MCF 10A (cell line): ENCODE measurements at regions not wholly inside any gene's neighbourhood (a gene's known extent, or its start where the extent isn't known, plus 50 kb on each side); places are given as distances from the start of the nearest gene placed in this dataset.

Source experiments
- BruUV-seq: library from RNA; stranded (reverse); fragments of 400-500 nt; replicated peaks from 2 replicates; lab custom pipeline; 2021; lab: Mats Ljungman, UMichigan
- CTCF ChIA-PET: fragments of 300-600 bp; sonication (Branson Sonifier 250); formaldehyde crosslinking; extraction: SDS; loops from one replicate; lab custom pipeline; 2021; ENCODE audit warnings: antibody characterized with exemption, inconsistent platforms; lab: Yijun Ruan, JAX
- POLR2A ChIA-PET: fragments of 300-600, 350-650 bp; sonication (Branson Sonifier 250); formaldehyde crosslinking; extraction: SDS; loops from one replicate; lab custom pipeline; 2020; ENCODE audit warnings: antibody characterized with exemption, inconsistent platforms; lab: Yijun Ruan, JAX
- DNase-seq: peaks from one replicate; pipeline ENCODE4 v3.0.0-alpha.2; 2018; ENCODE audit not compliant: unreplicated experiment
- H3K27ac Mint-ChIP-seq: one replicate; pipeline ENCODE4 v1.8.0; 2022; ENCODE audit warnings: mild to moderate bottlenecking, low read depth, mixed read lengths; ENCODE audit not compliant: unreplicated experiment
- H3K27me3 Mint-ChIP-seq: one replicate; pipeline ENCODE4 v1.8.0; 2022; ENCODE audit warnings: mixed read lengths; ENCODE audit not compliant: insufficient read depth, unreplicated experiment
- H3K36me3 Mint-ChIP-seq: one replicate; pipeline ENCODE4 v1.8.0; 2022; ENCODE audit warnings: mild to moderate bottlenecking, moderate library complexity, mixed read lengths; ENCODE audit not compliant: insufficient read depth, unreplicated experiment
- H3K4me1 Mint-ChIP-seq: one replicate; pipeline ENCODE4 v1.8.0; 2022; ENCODE audit warnings: mixed read lengths; ENCODE audit not compliant: insufficient read depth, unreplicated experiment
- H3K4me3 Mint-ChIP-seq: one replicate; pipeline ENCODE4 v1.8.0; 2022; ENCODE audit warnings: mild to moderate bottlenecking, moderate library complexity, mixed read lengths; ENCODE audit not compliant: unreplicated experiment
- H3K9me3 Mint-ChIP-seq: one replicate; pipeline ENCODE4 v1.8.0; 2022; ENCODE audit warnings: mixed read lengths; ENCODE audit not compliant: unreplicated experiment
- intact Hi-C: fragments of 100-400 bp; cut with micrococcal nuclease; formaldehyde crosslinking; loops from 2 replicates; pipeline ENCODE4 v1.14.1; 2022
- TF ChIP-seq, protein P1 (sequence below): fragments of 200-600 bp; IDR thresholded peaks from one replicate; pipeline ENCODE4 v1.8.0; 2022; ENCODE audit warnings: antibody characterized with exemption, mild to moderate bottlenecking; ENCODE audit not compliant: unreplicated experiment

DNA sequence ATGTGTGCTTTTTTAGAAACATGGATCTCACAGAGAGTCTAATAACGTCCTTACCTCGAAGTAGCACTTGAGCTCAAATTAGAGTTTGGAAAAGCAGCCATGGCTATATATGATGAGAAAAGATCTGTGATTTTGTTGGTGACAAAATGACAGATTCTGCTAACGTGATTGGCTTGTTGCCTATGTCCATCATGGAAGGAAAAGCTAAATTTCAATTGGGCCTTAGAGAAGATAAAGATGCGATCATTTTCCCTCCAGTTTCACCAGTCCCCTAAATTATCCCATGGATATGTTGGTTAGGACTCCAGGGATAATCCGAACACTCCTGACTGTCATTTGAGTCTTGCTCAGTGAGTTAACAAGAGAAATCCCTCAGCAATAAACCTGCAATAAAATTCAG lies 175.8 kb downstream of the C16orf95 start:
- H3K4me1 Mint-ChIP-seq = peaks cover 24% of the 10 kb centered on the region
- ChIA-PET POLR2A (interaction anchor here (0.6 kb wide), 1 partner anchor 19 kb away, joined by 3 read pairs; no protein-coding TSS in a partner anchor), CTCF (interaction anchor here (0.9 to 1.3 kb wide), 2 partner anchors 137 to 577 kb away, joined by 3 read pairs; no protein-coding TSS in a partner anchor)
- no TSS peak for BruUV-seq
- intact Hi-C loops = no loop called here
- H3K9me3 Mint-ChIP-seq = no peaks in the 10 kb centered on the region
- TF ChIP-seq, protein P1, sequence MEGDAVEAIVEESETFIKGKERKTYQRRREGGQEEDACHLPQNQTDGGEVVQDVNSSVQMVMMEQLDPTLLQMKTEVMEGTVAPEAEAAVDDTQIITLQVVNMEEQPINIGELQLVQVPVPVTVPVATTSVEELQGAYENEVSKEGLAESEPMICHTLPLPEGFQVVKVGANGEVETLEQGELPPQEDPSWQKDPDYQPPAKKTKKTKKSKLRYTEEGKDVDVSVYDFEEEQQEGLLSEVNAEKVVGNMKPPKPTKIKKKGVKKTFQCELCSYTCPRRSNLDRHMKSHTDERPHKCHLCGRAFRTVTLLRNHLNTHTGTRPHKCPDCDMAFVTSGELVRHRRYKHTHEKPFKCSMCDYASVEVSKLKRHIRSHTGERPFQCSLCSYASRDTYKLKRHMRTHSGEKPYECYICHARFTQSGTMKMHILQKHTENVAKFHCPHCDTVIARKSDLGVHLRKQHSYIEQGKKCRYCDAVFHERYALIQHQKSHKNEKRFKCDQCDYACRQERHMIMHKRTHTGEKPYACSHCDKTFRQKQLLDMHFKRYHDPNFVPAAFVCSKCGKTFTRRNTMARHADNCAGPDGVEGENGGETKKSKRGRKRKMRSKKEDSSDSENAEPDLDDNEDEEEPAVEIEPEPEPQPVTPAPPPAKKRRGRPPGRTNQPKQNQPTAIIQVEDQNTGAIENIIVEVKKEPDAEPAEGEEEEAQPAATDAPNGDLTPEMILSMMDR = no peak
- no peak overlapping the region for H3K4me3 Mint-ChIP-seq
- no peaks in the 10 kb centered on the region for H3K36me3 Mint-ChIP-seq
- H3K27ac Mint-ChIP-seq = no peak overlapping the region
- no peaks in the 10 kb centered on the region for H3K27me3 Mint-ChIP-seq
- DNase-seq = no peak

DNA sequence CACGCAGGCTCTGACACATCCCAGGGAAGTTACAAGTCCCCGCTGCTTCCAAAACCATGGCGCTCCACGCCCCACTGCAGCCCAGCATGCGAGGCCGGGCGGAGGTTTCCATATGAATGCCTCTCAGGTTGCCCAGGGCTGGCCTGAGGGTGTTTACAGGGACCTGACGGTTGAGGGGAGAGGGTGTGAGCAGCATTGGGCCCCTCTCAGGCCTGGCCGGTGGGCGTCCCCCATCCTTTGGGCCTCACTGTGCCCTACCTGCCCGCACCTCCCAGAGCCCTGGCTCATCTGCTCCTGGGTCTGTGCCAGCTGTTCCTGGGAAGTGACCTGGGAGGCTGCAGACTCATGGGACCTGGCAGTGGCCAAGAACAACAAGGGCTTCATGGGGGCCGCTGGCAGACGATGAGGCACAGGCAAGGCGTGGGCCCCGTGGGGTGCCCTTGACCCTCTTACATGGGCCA lies 173.5 kb downstream of the C16orf95 start:
- Mint-ChIP-seq H3K36me3 (no peaks in the 10 kb centered on the region), H3K4me1 (peaks cover 24% of the 10 kb centered on the region), H3K4me3 (no peak overlapping the region), H3K27ac (no peak overlapping the region), H3K27me3 (no peaks in the 10 kb centered on the region), H3K9me3 (no peaks in the 10 kb centered on the region)
- POLR2A ChIA-PET = no interaction called here
- intact Hi-C loops = no loop called here
- DNase-seq = peak; percentile 71
- no TSS peak for BruUV-seq
- CTCF ChIA-PET = no interaction called here
- TF ChIP-seq, protein P1 = no peak

DNA sequence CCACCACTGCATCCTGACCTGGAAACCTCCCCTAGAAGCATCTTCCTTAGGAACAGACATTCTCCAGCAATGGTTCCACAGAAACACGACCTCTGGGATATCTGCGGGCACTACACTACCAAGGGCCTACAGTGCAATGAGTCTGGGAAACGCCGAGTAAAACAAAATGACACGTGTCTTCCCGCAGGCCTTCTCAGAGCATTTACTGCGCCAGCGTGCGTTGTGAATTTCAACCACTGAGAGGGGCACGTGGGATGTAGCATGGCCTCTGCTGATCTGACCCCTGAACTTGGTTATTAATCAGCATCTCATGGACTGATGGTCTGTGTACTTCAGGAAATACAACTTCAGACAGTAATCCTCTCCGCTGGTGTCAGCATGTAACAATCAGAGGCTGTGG lies 173.0 kb downstream of the C16orf95 start:
- Mint-ChIP-seq H3K4me3 (no peak overlapping the region), H3K36me3 (no peaks in the 10 kb centered on the region), H3K27ac (no peak overlapping the region), H3K4me1 (peaks cover 24% of the 10 kb centered on the region), H3K9me3 (no peaks in the 10 kb centered on the region), H3K27me3 (no peaks in the 10 kb centered on the region)
- ChIA-PET CTCF (no interaction called here), POLR2A (no interaction called here)
- TF ChIP-seq, protein P1 = no peak
- intact Hi-C loops = no loop called here
- BruUV-seq = no TSS peak
- no peak for DNase-seq

DNA sequence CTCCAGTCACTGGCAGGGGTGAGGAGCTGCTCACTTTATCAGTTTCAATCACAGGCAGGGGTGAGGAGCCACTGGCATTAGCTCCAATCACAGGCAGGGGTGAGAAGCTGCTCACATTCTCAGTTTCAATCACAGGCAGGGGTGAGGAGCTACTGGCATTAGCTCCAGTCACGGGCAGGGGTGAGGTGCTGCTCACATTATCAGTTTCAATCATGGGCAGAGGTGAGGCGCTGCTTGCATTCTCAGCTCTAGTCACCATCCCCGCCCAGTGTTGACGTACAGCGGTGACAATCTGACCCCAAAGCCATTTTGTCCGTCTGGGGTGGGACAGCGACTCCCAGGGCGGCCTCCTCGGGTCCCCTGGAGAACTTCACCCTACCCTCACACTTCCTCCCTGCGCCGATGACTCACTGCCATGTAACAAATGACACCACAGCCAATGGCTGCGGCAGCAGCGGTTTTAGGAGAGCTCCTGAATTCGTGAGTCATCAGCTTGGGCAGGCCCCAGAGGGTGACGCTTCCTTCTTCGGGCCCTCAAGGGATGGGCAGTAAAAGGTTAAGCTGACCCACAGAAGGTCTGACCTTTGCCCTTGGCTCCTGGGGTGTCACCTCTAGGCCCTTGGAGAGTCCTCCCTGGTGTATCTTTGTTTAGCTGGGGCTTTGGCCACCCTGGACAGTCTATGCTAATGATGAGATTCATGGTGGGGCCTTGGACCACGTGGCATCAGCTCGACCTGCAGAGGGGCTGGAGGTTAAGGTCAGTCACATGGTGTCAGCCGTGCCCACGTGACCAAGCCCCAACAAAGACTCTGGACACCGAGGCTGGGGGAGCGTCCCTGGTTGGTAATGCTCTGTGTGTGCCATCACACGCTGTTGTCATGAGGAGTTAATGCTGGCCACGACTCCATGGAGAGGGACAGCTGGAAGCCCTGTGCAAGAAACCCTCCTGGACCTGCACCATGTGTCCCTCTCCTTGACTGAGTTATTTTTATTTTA lies 171.7 kb downstream of the C16orf95 start:
- BruUV-seq = no TSS peak
- Mint-ChIP-seq H3K4me1 (peaks cover 23% of the 10 kb centered on the region), H3K9me3 (no peaks in the 10 kb centered on the region), H3K27ac (peak overlapping the region; percentile 54), H3K4me3 (no peak overlapping the region), H3K27me3 (no peaks in the 10 kb centered on the region), H3K36me3 (no peaks in the 10 kb centered on the region)
- intact Hi-C loops = no loop called here
- DNase-seq = peak; percentile 97
- ChIA-PET CTCF (interaction anchor here (0.6 to 1.2 kb wide), 11 partner anchors 10 to 1096 kb away, joined by 3 to 5 read pairs (median 3); no protein-coding TSS in a partner anchor), POLR2A (interaction anchor here (0.5 to 0.9 kb wide), 6 partner anchors 9 to 1477 kb away, joined by 3 read pairs; no protein-coding TSS in a partner anchor)
- TF ChIP-seq, protein P1 = peak; percentile 9
